GM12864 (cell line): ENCODE measurements at regions not wholly inside any gene's neighbourhood (a gene's known extent, or its start where the extent isn't known, plus 50 kb on each side); places are given as distances from the start of the nearest gene placed in this dataset.
"Not testable (repeated sequence)": the region's sequence is repeated elsewhere in the genome, so short reads cannot be mapped to it uniquely, and the experiment has no call there.

Experiments used
- DNase-seq: peaks from one replicate; pipeline ENCODE4 v3.0.0-alpha.2; 2011; ENCODE audit warnings: low read depth
- H3K4me3 ChIP-seq: 2 replicates; pipeline ENCODE4 v1.5.1; 2011; ENCODE audit warnings: mild to moderate bottlenecking, low read depth, low read length, control low read depth
- TF ChIP-seq, protein P1 (sequence below): IDR thresholded peaks from 2 replicates; pipeline ENCODE4 v1.5.1; 2011; ENCODE audit warnings: low read depth, mild to moderate bottlenecking, moderate library complexity, low read length, control low read depth, inconsistent platforms; ENCODE audit errors: missing control alignments

DNA sequence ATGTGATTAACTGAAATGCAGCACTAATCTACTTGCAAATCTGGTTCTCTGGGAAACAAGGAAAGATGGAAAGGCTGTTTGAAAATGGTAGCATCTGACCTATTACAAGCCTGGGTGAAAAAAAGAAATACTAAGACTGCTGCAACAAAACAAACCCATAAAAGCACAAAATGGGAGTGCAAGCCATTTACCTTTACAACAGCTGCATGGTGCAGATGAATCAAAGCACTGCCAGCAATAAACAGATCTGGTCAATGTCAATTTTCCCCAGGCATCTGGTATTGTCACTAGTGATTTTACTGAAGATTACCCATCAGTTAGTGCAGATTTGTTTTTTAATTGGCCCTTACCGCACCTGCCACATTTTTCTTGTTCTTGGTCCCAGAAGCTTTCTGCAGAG is 1341.7 kb downstream of the PLA2G4A start:
- H3K4me3 ChIP-seq = no peak overlapping the region
- TF ChIP-seq, protein P1, sequence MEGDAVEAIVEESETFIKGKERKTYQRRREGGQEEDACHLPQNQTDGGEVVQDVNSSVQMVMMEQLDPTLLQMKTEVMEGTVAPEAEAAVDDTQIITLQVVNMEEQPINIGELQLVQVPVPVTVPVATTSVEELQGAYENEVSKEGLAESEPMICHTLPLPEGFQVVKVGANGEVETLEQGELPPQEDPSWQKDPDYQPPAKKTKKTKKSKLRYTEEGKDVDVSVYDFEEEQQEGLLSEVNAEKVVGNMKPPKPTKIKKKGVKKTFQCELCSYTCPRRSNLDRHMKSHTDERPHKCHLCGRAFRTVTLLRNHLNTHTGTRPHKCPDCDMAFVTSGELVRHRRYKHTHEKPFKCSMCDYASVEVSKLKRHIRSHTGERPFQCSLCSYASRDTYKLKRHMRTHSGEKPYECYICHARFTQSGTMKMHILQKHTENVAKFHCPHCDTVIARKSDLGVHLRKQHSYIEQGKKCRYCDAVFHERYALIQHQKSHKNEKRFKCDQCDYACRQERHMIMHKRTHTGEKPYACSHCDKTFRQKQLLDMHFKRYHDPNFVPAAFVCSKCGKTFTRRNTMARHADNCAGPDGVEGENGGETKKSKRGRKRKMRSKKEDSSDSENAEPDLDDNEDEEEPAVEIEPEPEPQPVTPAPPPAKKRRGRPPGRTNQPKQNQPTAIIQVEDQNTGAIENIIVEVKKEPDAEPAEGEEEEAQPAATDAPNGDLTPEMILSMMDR = no peak
- DNase-seq = no peak

DNA sequence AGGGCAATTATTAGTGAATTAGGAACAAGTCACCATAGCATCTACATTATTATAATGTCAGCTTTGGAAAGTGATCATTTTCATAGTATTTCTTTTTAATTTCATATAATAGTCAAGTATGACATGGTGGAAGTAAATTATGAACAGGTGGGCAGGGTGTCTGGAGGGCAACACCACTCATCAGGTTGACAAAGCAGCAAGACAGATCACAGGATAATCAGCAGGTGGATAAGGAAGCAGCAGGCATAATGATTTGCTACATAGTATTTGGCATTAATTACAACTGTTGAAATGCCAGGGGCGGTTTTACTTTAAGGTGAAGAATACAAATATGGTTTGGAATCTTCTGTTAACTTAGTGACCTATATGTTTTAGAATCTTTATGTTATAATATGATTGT is 1342.2 kb downstream of the PLA2G4A start:
- TF ChIP-seq, protein P1 = no peak
- DNase-seq = no peak
- no peak overlapping the region for H3K4me3 ChIP-seq

DNA sequence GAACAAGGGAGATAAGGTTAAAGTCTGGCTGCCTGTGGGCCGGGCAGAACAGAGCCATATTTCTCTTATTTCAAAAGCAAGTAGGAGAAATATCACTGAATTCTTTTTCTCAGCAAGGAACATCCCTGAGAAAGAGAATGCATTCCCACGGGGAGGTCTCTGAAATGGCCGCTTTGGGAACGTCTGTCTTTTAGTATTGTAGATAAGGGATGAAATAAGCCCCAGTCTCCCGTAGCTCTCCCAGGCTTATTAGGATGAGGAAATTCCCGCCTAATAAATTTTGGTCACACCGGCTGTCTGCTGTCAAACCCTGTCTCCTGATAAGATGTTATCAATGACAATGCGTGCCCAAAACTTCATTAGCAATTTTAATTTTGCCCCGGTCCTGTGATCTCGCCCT is 1353.3 kb downstream of the PLA2G4A start:
- not testable (repeated sequence) for DNase-seq, H3K4me3 ChIP-seq

DNA sequence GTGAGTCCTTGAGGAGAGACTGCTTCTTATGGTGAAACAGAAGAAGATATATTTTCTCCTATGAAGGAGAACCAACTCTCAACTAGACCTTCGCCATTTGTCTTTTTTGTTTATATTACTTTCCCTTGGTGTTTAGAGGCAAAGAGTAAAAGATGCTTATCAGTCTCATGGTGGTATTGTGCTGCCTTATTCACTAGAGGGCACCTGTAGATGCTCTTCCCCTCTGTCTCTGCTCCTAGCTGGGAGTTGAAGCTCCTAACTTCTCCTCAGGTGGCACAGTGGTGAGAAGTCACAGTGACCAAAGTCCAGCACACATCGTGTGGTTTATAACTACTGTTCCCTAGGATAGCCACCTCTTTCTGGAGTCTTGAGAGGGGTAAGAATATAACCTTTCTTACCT is 1359.6 kb downstream of the PLA2G4A start:
- no peak for DNase-seq
- TF ChIP-seq, protein P1 = no peak
- no peak overlapping the region for H3K4me3 ChIP-seq

DNA sequence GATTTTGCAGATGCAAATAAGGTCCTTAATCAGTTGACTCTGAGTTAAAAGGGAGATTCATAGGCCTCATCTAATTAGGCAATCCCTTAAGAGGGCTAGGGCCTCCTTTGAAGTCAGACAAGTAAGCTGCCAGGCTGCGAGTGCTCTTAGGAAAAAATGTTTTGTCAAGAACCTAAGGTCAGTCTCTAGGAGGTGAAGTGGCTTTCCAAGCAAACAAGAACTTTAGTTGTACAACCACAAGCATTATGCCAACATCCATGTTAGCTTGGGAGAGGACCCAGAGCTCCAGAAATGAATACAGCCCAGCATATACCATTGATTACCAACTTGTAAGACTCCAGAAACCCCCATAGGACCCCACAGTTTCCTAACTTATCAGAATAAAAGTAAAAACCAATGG is 1366.2 kb downstream of the PLA2G4A start:
- H3K4me3 ChIP-seq = no peak overlapping the region
- TF ChIP-seq, protein P1 = no peak
- DNase-seq = no peak

DNA sequence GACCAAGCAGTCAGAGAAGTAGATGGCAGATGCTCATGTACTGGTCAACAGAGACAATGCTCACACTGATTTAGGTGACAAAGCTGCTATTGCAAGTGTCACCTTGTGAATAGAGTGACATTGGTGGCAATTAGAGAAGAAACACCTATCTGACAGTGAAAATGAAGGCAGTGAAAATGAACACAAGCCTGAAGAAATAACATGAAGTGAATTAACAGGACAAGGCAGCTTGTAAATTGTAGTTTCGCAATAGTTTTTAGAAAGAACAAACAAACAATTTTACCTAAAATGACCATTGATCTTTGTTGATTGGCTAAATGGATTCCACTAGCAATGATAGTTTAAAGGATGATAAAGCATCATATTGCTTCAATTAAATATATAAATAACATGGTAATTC is 1389.5 kb downstream of the PLA2G4A start:
- no peak for DNase-seq
- TF ChIP-seq, protein P1 = no peak
- no peak overlapping the region for H3K4me3 ChIP-seq

GRCh38 chr1:188220051-188220450 is 1391.3 kb downstream of the PLA2G4A start:
- no peak for DNase-seq
- TF ChIP-seq, protein P1 = no peak
- H3K4me3 ChIP-seq = no peak overlapping the region

GRCh38 chr1:188224263-188224662 is 1395.5 kb downstream of the PLA2G4A start:
- TF ChIP-seq, protein P1 = no peak
- no peak for DNase-seq
- no peak overlapping the region for H3K4me3 ChIP-seq
